Prostate gland (tissue), 2 donors: ENCODE measurements at regions not wholly inside any gene's neighbourhood (a gene's known extent, or its start where the extent isn't known, plus 50 kb on each side); places are given as distances from the start of the nearest gene placed in this dataset.
"Not testable (repeated sequence)": the region's sequence is repeated elsewhere in the genome, so short reads cannot be mapped to it uniquely, and the experiment has no call there.

Source experiments
- DNase-seq: peaks from one replicate; pipeline ENCODE4 v3.0.0-alpha.2; 2019; ENCODE audit warnings: low spot score
- H3K27ac ChIP-seq, 2 donors: fragments of 200-600 bp; sonication (generic); 2 replicates each; pipeline ENCODE4 v1.5.1; 2017 to 2019
- H3K27me3 ChIP-seq: fragments of 200-600 bp; sonication (generic); replicated peaks from 2 replicates; pipeline ENCODE4 v1.5.1; 2019; ENCODE audit not compliant: insufficient read depth
- H3K36me3 ChIP-seq, 2 donors: fragments of 200-600 bp; sonication (generic); 1 replicate in 1 of 2; 2 replicates in 1 of 2; pipeline versions ENCODE4 v1.5.1 to v1.8.1; 2017 to 2019
- H3K4me1 ChIP-seq: fragments of 200-600 bp; sonication (generic); replicated peaks from 2 replicates; pipeline ENCODE4 v1.5.1; 2019
- H3K4me3 ChIP-seq, 2 donors: fragments of 200-600 bp; sonication (generic); 2 replicates each; pipeline ENCODE4 v1.5.1; 2017 to 2019
- H3K9me3 ChIP-seq: fragments of 200-600 bp; sonication (generic); 2 replicates; pipeline ENCODE4 v1.5.1; 2017
- CTCF ChIP-seq, 4 experiments: fragments of 200-600 bp in 2 of 4; fragments of 450-650 bp in 2 of 4; sonication (generic) in 2 of 4; IDR thresholded peaks; 1 replicate in 3 of 4; 2 replicates in 1 of 4; pipeline ENCODE4 v1.5.1; 2016 to 2019; ENCODE audit warnings: antibody characterized with exemption in 4 of 4, mild to moderate bottlenecking in 2 of 4, moderate library complexity in 2 of 4
- POLR2A ChIP-seq: fragments of 450-650 bp; IDR thresholded peaks from one replicate; pipeline ENCODE4 v1.6.1; 2016; ENCODE audit warnings: antibody characterized with exemption, mild to moderate bottlenecking
- POLR2AphosphoS5 ChIP-seq: sonication (generic); formaldehyde crosslinking; IDR thresholded peaks from one replicate; pipeline ENCODE4 v1.6.1; 2017; ENCODE audit warnings: antibody characterized with exemption
- WGBS: methylation state at CpG from one replicate; pipeline ENCODE4 v1.1.5; 2018; 5-methylcytosine and 5-hydroxymethylcytosine counted together
- intact Hi-C: fragments of 100-400 bp; cut with DNase I; formaldehyde crosslinking; loops from one replicate; pipeline ENCODE4 v1.14.2; 2022

GRCh38 chr10:3955493-3955892 is 170.5 kb upstream of the KLF6 start:
- intact Hi-C loops = no loop called here
- no peaks in the 10 kb centered on the region for H3K9me3 ChIP-seq
- 82% methylated on average over 13 of the region's 13 CpGs for WGBS
- no peaks in the 10 kb centered on the region for H3K4me1 ChIP-seq
- no peak overlapping the region for H3K27ac ChIP-seq
- no peaks in the 10 kb centered on the region for H3K27me3 ChIP-seq
- H3K36me3 ChIP-seq = no peaks in the 10 kb centered on the region
- TF ChIP-seq POLR2AphosphoS5 (no peak), POLR2A (no peak), CTCF (IDR thresholded peaks at IDR 0.05) (no peak)
- DNase-seq = no peak
- no peak overlapping the region for H3K4me3 ChIP-seq

- 85% methylated on average over 4 of the region's 4 CpGs for whole genome bisulfite sequencing
- H3K9me3 ChIP-seq = no peaks in the 10 kb centered on the region
- H3K27ac ChIP-seq = no peak overlapping the region
- no peak overlapping the region for H3K4me3 ChIP-seq
- intact Hi-C loops = no loop called here
- H3K36me3 ChIP-seq = no peaks in the 10 kb centered on the region
- H3K27me3 ChIP-seq = no peaks in the 10 kb centered on the region
- TF ChIP-seq POLR2A = no peak
- TF ChIP-seq CTCF (IDR thresholded peaks at IDR 0.05) = no peak
- TF ChIP-seq POLR2AphosphoS5 = no peak
- DNase-seq = no peak
- no peaks in the 10 kb centered on the region for H3K4me1 ChIP-seq
Measured at GRCh38 chr10:3954615-3955014, 169.6 kb upstream of the KLF6 start.

- H3K27me3 ChIP-seq, H3K27ac ChIP-seq, H3K4me1 ChIP-seq, DNase-seq, H3K36me3 ChIP-seq, H3K9me3 ChIP-seq, H3K4me3 ChIP-seq, intact Hi-C loops: not testable (repeated sequence)
- WGBS = 91% methylated on average over 1 of the region's 1 CpG
Measured at GRCh38 chr10:3954007-3954406, 169.0 kb upstream of the KLF6 start.

- intact Hi-C loops = no loop called here
- Histone ChIP-seq H3K27me3 (no peaks in the 10 kb centered on the region), H3K9me3 (no peaks in the 10 kb centered on the region), H3K27ac (no peak overlapping the region), H3K4me1 (no peaks in the 10 kb centered on the region), H3K4me3 (no peak overlapping the region), H3K36me3 (no peaks in the 10 kb centered on the region)
- 69% methylated on average over 12 of the region's 12 CpGs for WGBS
- no peak for DNase-seq
- no peak for TF ChIP-seq POLR2A
- no peak for TF ChIP-seq CTCF (IDR thresholded peaks at IDR 0.05)
- no peak for TF ChIP-seq POLR2AphosphoS5
Measured at GRCh38 chr10:3951993-3952392, 167.0 kb upstream of the KLF6 start.

- Histone ChIP-seq H3K4me1 (no peaks in the 10 kb centered on the region), H3K36me3 (no peaks in the 10 kb centered on the region), H3K4me3 (no peak overlapping the region), H3K27me3 (no peaks in the 10 kb centered on the region), H3K27ac (no peak overlapping the region), H3K9me3 (no peaks in the 10 kb centered on the region)
- WGBS = 91% methylated on average over 12 of the region's 12 CpGs
- no peak for TF ChIP-seq POLR2A
- intact Hi-C loops = no loop called here
- no peak for DNase-seq
Measured at GRCh38 chr10:3950676-3951275, 165.8 kb upstream of the KLF6 start.

- Histone ChIP-seq H3K4me1 (no peaks in the 10 kb centered on the region), H3K27ac (no peak overlapping the region), H3K9me3 (no peaks in the 10 kb centered on the region), H3K36me3 (no peaks in the 10 kb centered on the region), H3K4me3 (no peak overlapping the region), H3K27me3 (no peaks in the 10 kb centered on the region)
- intact Hi-C loops = no loop called here
- WGBS = 74% methylated on average over 10 of the region's 10 CpGs
- DNase-seq = no peak
- TF ChIP-seq POLR2AphosphoS5 = no peak
- TF ChIP-seq CTCF (IDR thresholded peaks at IDR 0.05) = no peak
- TF ChIP-seq POLR2A = no peak
Measured at GRCh38 chr10:3949711-3950110, 164.7 kb upstream of the KLF6 start.
